Neural cell (in vitro differentiated cells): ENCODE measurements at regions not wholly inside any gene's neighbourhood (a gene's known extent, or its start where the extent isn't known, plus 50 kb on each side); places are given as distances from the start of the nearest gene placed in this dataset.

Source experiments
- H2AFZ ChIP-seq: fragments of 200-600, 300-800 bp; sonication (generic), shearing (Covaris generic); 2 replicates; pipeline ENCODE4 v1.6.0; 2014; ENCODE audit warnings: low read depth, mild to moderate bottlenecking, antibody characterized with exemption, low read length, moderate library complexity
- H3F3A ChIP-seq: fragments of 200-600 bp; shearing (Covaris generic); 2 replicates; pipeline ENCODE4 v1.6.1; 2016; ENCODE audit warnings: mild to moderate bottlenecking, moderate library complexity, mixed read lengths, antibody characterized with exemption, low read length; ENCODE audit not compliant: insufficient read depth, poor library complexity, severe bottlenecking
- H3K27ac ChIP-seq: fragments of 200-600, 300-800 bp; sonication (generic), shearing (Covaris generic); 2 replicates; pipeline ENCODE4 v1.5.1; 2014; ENCODE audit warnings: mild to moderate bottlenecking, low read length, moderate library complexity
- H3K27me3 ChIP-seq: fragments of 300-800, 200-600 bp; sonication (generic), shearing (Covaris generic); 2 replicates; pipeline ENCODE4 v1.6.0; 2014; ENCODE audit warnings: mild to moderate bottlenecking, low read depth, low read length, moderate library complexity; ENCODE audit not compliant: insufficient read depth
- H3K36me3 ChIP-seq: fragments of 300-800, 200-600 bp; sonication (generic), shearing (Covaris generic); 2 replicates; pipeline ENCODE4 v1.5.1; 2014; ENCODE audit warnings: mild to moderate bottlenecking, antibody characterized with exemption, low read length, moderate library complexity; ENCODE audit not compliant: insufficient read depth
- H3K4me2 ChIP-seq: fragments of 300-800, 200-600 bp; sonication (generic), shearing (Covaris generic); 2 replicates; pipeline ENCODE4 v1.6.0; 2014; ENCODE audit warnings: mild to moderate bottlenecking, low read length
- H3K4me3 ChIP-seq: fragments of 300-800, 200-600 bp; sonication (generic), shearing (Covaris generic); 2 replicates; pipeline ENCODE4 v1.5.1; 2014; ENCODE audit warnings: mild to moderate bottlenecking, low read length, moderate library complexity
- H3K79me2 ChIP-seq: fragments of 200-600 bp; shearing (Covaris generic); replicated peaks from 2 replicates; pipeline ENCODE4 v1.6.0; 2014; ENCODE audit warnings: mild to moderate bottlenecking, low read length, moderate library complexity; ENCODE audit not compliant: insufficient read depth
- H3K9ac ChIP-seq: fragments of 300-800, 200-600 bp; sonication (generic), shearing (Covaris generic); 2 replicates; pipeline ENCODE4 v1.6.1; 2016; ENCODE audit warnings: mild to moderate bottlenecking, low read length, mixed read lengths
- H3K9me2 ChIP-seq: fragments of 200-600 bp; shearing (Covaris generic); 2 replicates; pipeline ENCODE4 v1.6.1; 2016; ENCODE audit warnings: mild to moderate bottlenecking, low read length, mixed read lengths; ENCODE audit not compliant: insufficient read depth
- H3K9me3 ChIP-seq: fragments of 200-600, 300-800 bp; sonication (generic), shearing (Covaris generic); 2 replicates; pipeline ENCODE4 v1.6.1; 2016; ENCODE audit warnings: mild to moderate bottlenecking, mixed run types, low read length, moderate library complexity, mixed read lengths
- H4K20me1 ChIP-seq: fragments of 200-600 bp; shearing (Covaris generic); 2 replicates; pipeline ENCODE4 v1.6.1; 2016; ENCODE audit warnings: mild to moderate bottlenecking, mixed run types; ENCODE audit not compliant: insufficient read depth
- CTCF ChIP-seq: fragments of 450-650 bp; IDR thresholded peaks from 2 replicates; pipeline ENCODE4 v1.5.1; 2014; ENCODE audit warnings: antibody characterized with exemption, mild to moderate bottlenecking, moderate library complexity; ENCODE audit not compliant: poor library complexity, severe bottlenecking
- EP300 ChIP-seq: fragments of 450-650 bp; conservative IDR thresholded peaks from 2 replicates; pipeline ENCODE4 v1.6.1; 2014; ENCODE audit warnings: antibody characterized with exemption, mild to moderate bottlenecking, moderate library complexity; ENCODE audit not compliant: poor library complexity, severe bottlenecking
- EZH2 ChIP-seq: fragments of 200-600, 300-800 bp; shearing (Covaris generic), sonication (generic); IDR thresholded peaks from 2 replicates; pipeline ENCODE4 v1.6.1; 2014; ENCODE audit warnings: antibody characterized with exemption, low read length, borderline replicate concordance, mild to moderate bottlenecking; ENCODE audit not compliant: insufficient read depth, poor library complexity, severe bottlenecking
- MXI1 ChIP-seq: fragments of 450-650 bp; conservative IDR thresholded peaks from 2 replicates; pipeline ENCODE4 v1.6.1; 2014; ENCODE audit warnings: antibody characterized with exemption, mild to moderate bottlenecking; ENCODE audit not compliant: poor library complexity, severe bottlenecking
- POLR2AphosphoS5 ChIP-seq: IDR thresholded peaks from 2 replicates; pipeline ENCODE4 v1.6.1; 2012
- RAD21 ChIP-seq: fragments of 450-650 bp; conservative IDR thresholded peaks from 2 replicates; pipeline ENCODE4 v1.6.1; 2014; ENCODE audit warnings: antibody characterized with exemption, mild to moderate bottlenecking, moderate library complexity
- SMC3 ChIP-seq: fragments of 450-650 bp; conservative IDR thresholded peaks from 2 replicates; pipeline ENCODE4 v1.6.1; 2014; ENCODE audit warnings: antibody characterized with exemption, mild to moderate bottlenecking, moderate library complexity; ENCODE audit not compliant: poor library complexity
- TAF1 ChIP-seq: IDR thresholded peaks from 2 replicates; pipeline ENCODE4 v1.6.1; 2012; ENCODE audit warnings: low read depth
- TF ChIP-seq, protein P1 (sequence below): IDR thresholded peaks from 2 replicates; pipeline ENCODE4 v1.6.1; 2012; ENCODE audit warnings: borderline replicate concordance

GRCh38 chr15:46617507-46617906, 982.7 kb downstream of the SQOR start:
- TF ChIP-seq SMC3, result no peak
- TF ChIP-seq POLR2AphosphoS5, result no peak
- no peak for TF ChIP-seq CTCF
- no peak for TF ChIP-seq MXI1
- no peak for TF ChIP-seq EP300
- TF ChIP-seq, protein P1, sequence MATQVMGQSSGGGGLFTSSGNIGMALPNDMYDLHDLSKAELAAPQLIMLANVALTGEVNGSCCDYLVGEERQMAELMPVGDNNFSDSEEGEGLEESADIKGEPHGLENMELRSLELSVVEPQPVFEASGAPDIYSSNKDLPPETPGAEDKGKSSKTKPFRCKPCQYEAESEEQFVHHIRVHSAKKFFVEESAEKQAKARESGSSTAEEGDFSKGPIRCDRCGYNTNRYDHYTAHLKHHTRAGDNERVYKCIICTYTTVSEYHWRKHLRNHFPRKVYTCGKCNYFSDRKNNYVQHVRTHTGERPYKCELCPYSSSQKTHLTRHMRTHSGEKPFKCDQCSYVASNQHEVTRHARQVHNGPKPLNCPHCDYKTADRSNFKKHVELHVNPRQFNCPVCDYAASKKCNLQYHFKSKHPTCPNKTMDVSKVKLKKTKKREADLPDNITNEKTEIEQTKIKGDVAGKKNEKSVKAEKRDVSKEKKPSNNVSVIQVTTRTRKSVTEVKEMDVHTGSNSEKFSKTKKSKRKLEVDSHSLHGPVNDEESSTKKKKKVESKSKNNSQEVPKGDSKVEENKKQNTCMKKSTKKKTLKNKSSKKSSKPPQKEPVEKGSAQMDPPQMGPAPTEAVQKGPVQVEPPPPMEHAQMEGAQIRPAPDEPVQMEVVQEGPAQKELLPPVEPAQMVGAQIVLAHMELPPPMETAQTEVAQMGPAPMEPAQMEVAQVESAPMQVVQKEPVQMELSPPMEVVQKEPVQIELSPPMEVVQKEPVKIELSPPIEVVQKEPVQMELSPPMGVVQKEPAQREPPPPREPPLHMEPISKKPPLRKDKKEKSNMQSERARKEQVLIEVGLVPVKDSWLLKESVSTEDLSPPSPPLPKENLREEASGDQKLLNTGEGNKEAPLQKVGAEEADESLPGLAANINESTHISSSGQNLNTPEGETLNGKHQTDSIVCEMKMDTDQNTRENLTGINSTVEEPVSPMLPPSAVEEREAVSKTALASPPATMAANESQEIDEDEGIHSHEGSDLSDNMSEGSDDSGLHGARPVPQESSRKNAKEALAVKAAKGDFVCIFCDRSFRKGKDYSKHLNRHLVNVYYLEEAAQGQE, result no peak
- Histone ChIP-seq H3K4me2 (no peak overlapping the region), H3K27me3 (no peaks in the 10 kb centered on the region), H3K9me3 (no peaks in the 10 kb centered on the region), H2AFZ (no peak overlapping the region), H3K4me3 (no peak overlapping the region), H3K9me2 (no peaks in the 10 kb centered on the region), H3K9ac (no peak overlapping the region), H3K27ac (no peak overlapping the region), H3K79me2 (no peaks in the 10 kb centered on the region), H3F3A (no peaks in the 10 kb centered on the region), H3K36me3 (no peaks in the 10 kb centered on the region), H4K20me1 (no peaks in the 10 kb centered on the region)

DNA sequence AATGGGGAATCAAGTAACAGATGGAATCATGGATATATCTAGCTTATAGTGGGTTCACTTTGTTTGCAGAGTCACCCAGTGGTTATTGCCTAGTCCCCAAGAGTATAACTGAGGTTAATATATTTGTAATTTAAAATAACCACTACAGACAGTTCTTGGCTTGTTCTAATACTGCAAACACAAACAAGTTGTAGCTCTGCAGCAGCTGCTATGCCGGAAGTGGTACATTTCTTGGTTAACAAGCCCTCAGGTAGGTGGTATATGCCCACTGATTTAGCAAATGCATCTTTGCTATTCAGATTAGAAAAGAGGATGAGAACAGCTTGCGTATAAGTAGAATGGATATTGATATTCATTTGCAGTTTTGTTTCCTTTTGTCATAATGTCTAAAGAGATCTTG, 984.2 kb downstream of the SQOR start:
- Histone ChIP-seq H3K4me2 (no peak overlapping the region), H3K27ac (no peak overlapping the region), H3K4me3 (no peak overlapping the region), H4K20me1 (no peaks in the 10 kb centered on the region), H3K79me2 (no peaks in the 10 kb centered on the region), H3K36me3 (no peaks in the 10 kb centered on the region), H3K9ac (no peak overlapping the region), H3K9me3 (no peaks in the 10 kb centered on the region), H3K9me2 (no peaks in the 10 kb centered on the region), H3K27me3 (no peaks in the 10 kb centered on the region), H3F3A (no peaks in the 10 kb centered on the region), H2AFZ (no peak overlapping the region)
- no peak for TF ChIP-seq SMC3
- no peak for TF ChIP-seq CTCF
- TF ChIP-seq, protein P1, result no peak
- no peak for TF ChIP-seq RAD21
- TF ChIP-seq MXI1, result no peak
- no peak for TF ChIP-seq EP300
- no peak for TF ChIP-seq POLR2AphosphoS5
- no peak for TF ChIP-seq EZH2
- no peak for TF ChIP-seq TAF1
